ENCODE measurements at regions not wholly inside any gene's neighbourhood (a gene's known extent, or its start where the extent isn't known, plus 50 kb on each side); places are given as distances from the start of the nearest gene placed in this dataset.

DNA sequence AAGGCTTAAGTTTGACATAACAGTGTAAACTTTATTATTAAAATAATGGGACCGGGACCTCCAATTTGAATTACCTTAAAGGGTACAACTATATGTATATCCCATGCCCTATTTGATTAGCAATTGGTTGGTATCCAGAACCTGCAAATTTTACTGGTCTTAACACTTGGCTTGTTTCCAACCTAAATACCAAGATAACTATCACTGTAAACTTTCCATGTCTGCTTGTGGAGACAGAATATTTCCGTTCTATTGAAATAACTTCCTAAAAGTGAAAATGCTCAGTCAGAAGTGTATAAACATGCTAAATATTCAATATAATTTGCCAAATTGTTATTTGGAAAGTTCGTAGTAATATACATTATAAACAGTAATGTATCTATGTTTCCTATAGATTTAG is 154.0 kb downstream of the TMEM47 start:
- TF ChIP-seq, protein P1, sequence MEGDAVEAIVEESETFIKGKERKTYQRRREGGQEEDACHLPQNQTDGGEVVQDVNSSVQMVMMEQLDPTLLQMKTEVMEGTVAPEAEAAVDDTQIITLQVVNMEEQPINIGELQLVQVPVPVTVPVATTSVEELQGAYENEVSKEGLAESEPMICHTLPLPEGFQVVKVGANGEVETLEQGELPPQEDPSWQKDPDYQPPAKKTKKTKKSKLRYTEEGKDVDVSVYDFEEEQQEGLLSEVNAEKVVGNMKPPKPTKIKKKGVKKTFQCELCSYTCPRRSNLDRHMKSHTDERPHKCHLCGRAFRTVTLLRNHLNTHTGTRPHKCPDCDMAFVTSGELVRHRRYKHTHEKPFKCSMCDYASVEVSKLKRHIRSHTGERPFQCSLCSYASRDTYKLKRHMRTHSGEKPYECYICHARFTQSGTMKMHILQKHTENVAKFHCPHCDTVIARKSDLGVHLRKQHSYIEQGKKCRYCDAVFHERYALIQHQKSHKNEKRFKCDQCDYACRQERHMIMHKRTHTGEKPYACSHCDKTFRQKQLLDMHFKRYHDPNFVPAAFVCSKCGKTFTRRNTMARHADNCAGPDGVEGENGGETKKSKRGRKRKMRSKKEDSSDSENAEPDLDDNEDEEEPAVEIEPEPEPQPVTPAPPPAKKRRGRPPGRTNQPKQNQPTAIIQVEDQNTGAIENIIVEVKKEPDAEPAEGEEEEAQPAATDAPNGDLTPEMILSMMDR (IDR thresholded peaks at IDR 0.05; ENCODE audit: borderline replicate concordance, extremely low read depth, low read length, poor library complexity, severe bottlenecking) = no peak
- TF ChIP-seq EZH2 (IDR thresholded peaks at IDR 0.05; ENCODE audit: borderline replicate concordance, low read depth, low read length, severe bottlenecking) = no peak

All from DND-41 (cell line).